HepG2 (cell line): ENCODE measurements at regions not wholly inside any gene's neighbourhood (a gene's known extent, or its start where the extent isn't known, plus 50 kb on each side); places are given as distances from the start of the nearest gene placed in this dataset.

Experiments used
- KLF16 ChIP-seq, 2 experiments: sonication (generic) in 1 of 2; formaldehyde crosslinking in 1 of 2; IDR thresholded peaks; 2 replicates each; pipeline versions ENCODE4 v1.6.1 to v1.8.0; 2016 to 2023; ENCODE audit warnings: missing genetic modification reagents in 2 of 2, missing compliant biosample characterization in 1 of 2
- MAFK ChIP-seq, 2 experiments: IDR thresholded peaks in 1 of 2; conservative IDR thresholded peaks in 1 of 2; 2 replicates each; pipeline ENCODE4 v1.6.1; 2011; ENCODE audit warnings: improper control_type of control experiment in 2 of 2, low read length in 2 of 2
- POLR2A ChIP-seq, 2 experiments: IDR thresholded peaks; 2 replicates each; pipeline ENCODE4 v1.6.1; 2011; ENCODE audit warnings: low read depth in 2 of 2, low read length in 2 of 2, mild to moderate bottlenecking in 1 of 2, moderate library complexity in 1 of 2; ENCODE audit not compliant: insufficient read depth in 1 of 2
- ZSCAN12 ChIP-seq: sonication (generic); formaldehyde crosslinking; IDR thresholded peaks from 2 replicates; pipeline ENCODE4 v1.9.0; 2021; ENCODE audit warnings: mild to moderate bottlenecking, missing genetic modification reagents
- TF ChIP-seq, protein P1 (sequence below): sonication (generic); formaldehyde crosslinking; IDR thresholded peaks from 2 replicates; pipeline ENCODE4 v1.4.0; 2020; ENCODE audit warnings: missing genetic modification reagents

DNA sequence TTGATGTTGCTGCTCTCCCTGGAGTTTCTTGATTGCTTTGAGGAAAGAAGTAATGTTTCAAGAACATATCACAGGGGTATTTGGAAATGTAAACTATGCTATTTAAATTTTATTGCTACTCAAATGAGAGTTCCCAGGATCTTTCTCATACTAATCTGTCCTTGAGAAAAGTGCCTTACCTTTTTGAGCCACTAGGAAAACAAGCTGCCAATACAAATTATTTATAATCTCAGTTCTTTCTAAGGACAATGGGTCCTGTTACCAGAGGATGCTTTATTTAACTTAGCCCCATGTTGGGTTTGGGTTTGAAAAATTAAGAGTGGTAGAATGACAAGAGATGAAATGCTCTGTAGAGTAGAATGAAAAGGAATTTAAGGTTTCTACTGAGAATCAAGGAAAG, 258.2 kb upstream of the PRKD1 start:
- TF ChIP-seq ZSCAN12 (CRISPR knock-in tag) (no peak), POLR2A (IDR thresholded peaks at IDR 0.05; ENCODE audit: insufficient read depth in 1 of 2, low read depth in 2 of 2, low read length in 2 of 2) (no peak), KLF16 (CRISPR knock-in tag; IDR thresholded peaks at IDR 0.05) (no peak), MAFK (conservative IDR thresholded peaks at IDR 0.05 in 1 of 2, IDR thresholded peaks at IDR 0.05 in 1 of 2; ENCODE audit: low read length in 2 of 2) (no peak)
- TF ChIP-seq, protein P1, sequence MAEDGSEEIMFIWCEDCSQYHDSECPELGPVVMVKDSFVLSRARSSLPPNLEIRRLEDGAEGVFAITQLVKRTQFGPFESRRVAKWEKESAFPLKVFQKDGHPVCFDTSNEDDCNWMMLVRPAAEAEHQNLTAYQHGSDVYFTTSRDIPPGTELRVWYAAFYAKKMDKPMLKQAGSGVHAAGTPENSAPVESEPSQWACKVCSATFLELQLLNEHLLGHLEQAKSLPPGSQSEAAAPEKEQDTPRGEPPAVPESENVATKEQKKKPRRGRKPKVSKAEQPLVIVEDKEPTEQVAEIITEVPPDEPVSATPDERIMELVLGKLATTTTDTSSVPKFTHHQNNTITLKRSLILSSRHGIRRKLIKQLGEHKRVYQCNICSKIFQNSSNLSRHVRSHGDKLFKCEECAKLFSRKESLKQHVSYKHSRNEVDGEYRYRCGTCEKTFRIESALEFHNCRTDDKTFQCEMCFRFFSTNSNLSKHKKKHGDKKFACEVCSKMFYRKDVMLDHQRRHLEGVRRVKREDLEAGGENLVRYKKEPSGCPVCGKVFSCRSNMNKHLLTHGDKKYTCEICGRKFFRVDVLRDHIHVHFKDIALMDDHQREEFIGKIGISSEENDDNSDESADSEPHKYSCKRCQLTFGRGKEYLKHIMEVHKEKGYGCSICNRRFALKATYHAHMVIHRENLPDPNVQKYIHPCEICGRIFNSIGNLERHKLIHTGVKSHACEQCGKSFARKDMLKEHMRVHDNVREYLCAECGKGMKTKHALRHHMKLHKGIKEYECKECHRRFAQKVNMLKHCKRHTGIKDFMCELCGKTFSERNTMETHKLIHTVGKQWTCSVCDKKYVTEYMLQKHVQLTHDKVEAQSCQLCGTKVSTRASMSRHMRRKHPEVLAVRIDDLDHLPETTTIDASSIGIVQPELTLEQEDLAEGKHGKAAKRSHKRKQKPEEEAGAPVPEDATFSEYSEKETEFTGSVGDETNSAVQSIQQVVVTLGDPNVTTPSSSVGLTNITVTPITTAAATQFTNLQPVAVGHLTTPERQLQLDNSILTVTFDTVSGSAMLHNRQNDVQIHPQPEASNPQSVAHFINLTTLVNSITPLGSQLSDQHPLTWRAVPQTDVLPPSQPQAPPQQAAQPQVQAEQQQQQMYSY (CRISPR knock-in tag) = no peak
